Kidney (tissue), 13 donors: ENCODE measurements at regions not wholly inside any gene's neighbourhood (a gene's known extent, or its start where the extent isn't known, plus 50 kb on each side); places are given as distances from the start of the nearest gene placed in this dataset.

ENCODE experiments used
- DNase-seq, 5 donors: peaks; one replicate each; pipeline ENCODE4 v3.0.0-alpha.2; 2013 to 2020
- FAIRE-seq: peaks from 2 replicates; lab custom pipeline; 2012; peaks lifted over from hg19 to GRCh38; lab: Jason Lieb, UNC
- H3K27ac ChIP-seq, 2 donors: one replicate each; pipeline ENCODE4 v1.7.0; 2013; ENCODE audit warnings: low read depth in 2 of 2, low read length in 2 of 2, inconsistent platforms in 1 of 2
- H3K27me3 ChIP-seq: one replicate; pipeline ENCODE4 v1.7.1; 2013; ENCODE audit warnings: low read length, inconsistent platforms; ENCODE audit not compliant: control insufficient read depth, insufficient read depth
- H3K36me3 ChIP-seq, 3 donors: one replicate each; pipeline versions ENCODE4 v1.7.0 to v1.7.1; 2013; ENCODE audit warnings: low read length in 3 of 3, control low read depth in 1 of 3, inconsistent platforms in 1 of 3; ENCODE audit not compliant: insufficient read depth in 3 of 3, control insufficient read depth in 2 of 3
- H3K4me1 ChIP-seq, 3 donors: one replicate each; pipeline versions ENCODE4 v1.7.0 to v1.7.1; 2013; ENCODE audit warnings: low read length in 3 of 3, inconsistent platforms in 1 of 3, low read depth in 1 of 3; ENCODE audit not compliant: control insufficient read depth in 2 of 3, insufficient read depth in 2 of 3
- H3K4me3 ChIP-seq, 3 donors: one replicate each; pipeline versions ENCODE4 v1.7.0 to v1.8.1; 2013; ENCODE audit warnings: low read length in 3 of 3, control low read depth in 1 of 3, inconsistent platforms in 1 of 3
- H3K9ac ChIP-seq, 3 donors: one replicate each; pipeline versions ENCODE4 v1.7.0 to v1.7.1; 2013; ENCODE audit warnings: low read length in 3 of 3, control low read depth in 1 of 3, inconsistent platforms in 1 of 3
- H3K9me3 ChIP-seq, 3 donors: one replicate each; pipeline versions ENCODE4 v1.7.0 to v1.7.1; 2013; ENCODE audit warnings: low read length in 3 of 3, control low read depth in 1 of 3, inconsistent platforms in 1 of 3; ENCODE audit not compliant: control insufficient read depth in 2 of 3, insufficient read depth in 1 of 3
- CTCF ChIP-seq: IDR thresholded peaks from 3 replicates; pipeline ENCODE4 v1.5.1; 2012; ENCODE audit warnings: mild to moderate bottlenecking, moderate library complexity, borderline replicate concordance; ENCODE audit not compliant: insufficient read depth; ENCODE audit errors: extremely low read depth
- intact Hi-C: fragments of 100-400 bp; cut with DNase I; formaldehyde crosslinking; loops from one replicate; pipeline ENCODE4 v1.11.1; 2022
- donor health status: control.
- donor health status: control.
- donor health status: control.
- donor health status: control.
- donor health status: control.
- donor health status: DM: yes; HTN: yes; CAD: no.
- donor health status: Normal renal cell carcinoma (clear cell type).

DNA sequence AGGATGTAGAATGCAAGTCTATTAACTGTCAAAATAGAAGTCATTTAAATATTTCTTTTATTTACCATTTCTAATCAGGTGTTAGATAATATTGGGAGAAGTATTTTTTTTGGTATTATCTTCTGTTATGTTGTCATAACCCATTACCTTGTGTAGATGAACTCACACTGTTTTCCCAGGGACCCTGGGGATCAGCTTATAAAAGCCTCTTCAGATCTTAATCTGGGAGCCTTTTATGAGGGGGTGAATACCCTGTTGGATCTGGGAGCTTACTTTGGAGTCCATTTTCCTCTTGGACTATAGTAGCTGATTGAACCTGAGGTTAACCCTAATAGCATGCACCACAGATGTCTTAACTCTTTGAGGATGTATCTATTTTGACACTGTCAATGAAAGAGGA, 176.3 kb upstream of the ATP2B1 start:
- H3K36me3 ChIP-seq, result no peaks in the 10 kb centered on the region

GRCh38 chr12:89884416-89884898, 175.8 kb upstream of the ATP2B1 start:
- FAIRE-seq, result no peak
- peak in 3 of 5 donors; percentile 27 to 86 (median 82) for DNase-seq
- intact Hi-C loops, result no loop called here
- H3K4me1 ChIP-seq, result no peaks in the 10 kb centered on the region
- no peaks in the 10 kb centered on the region for H3K36me3 ChIP-seq
- no peak overlapping the region for H3K4me3 ChIP-seq
- H3K27me3 ChIP-seq, result no peaks in the 10 kb centered on the region
- H3K27ac ChIP-seq, result no peak overlapping the region
- no peaks in the 10 kb centered on the region for H3K9me3 ChIP-seq
- no peak for TF ChIP-seq CTCF
- no peak overlapping the region for H3K9ac ChIP-seq

More for the DNA sequence above, 176.3 kb upstream of the ATP2B1 start:
- no peak for FAIRE-seq
- Histone ChIP-seq H3K4me1 (no peaks in the 10 kb centered on the region), H3K9me3 (no peaks in the 10 kb centered on the region), H3K9ac (no peak overlapping the region), H3K27ac (no peak overlapping the region), H3K27me3 (no peaks in the 10 kb centered on the region), H3K4me3 (no peak overlapping the region)
- intact Hi-C loops, result no loop called here
- no peak for TF ChIP-seq CTCF
- no peak for DNase-seq

DNA sequence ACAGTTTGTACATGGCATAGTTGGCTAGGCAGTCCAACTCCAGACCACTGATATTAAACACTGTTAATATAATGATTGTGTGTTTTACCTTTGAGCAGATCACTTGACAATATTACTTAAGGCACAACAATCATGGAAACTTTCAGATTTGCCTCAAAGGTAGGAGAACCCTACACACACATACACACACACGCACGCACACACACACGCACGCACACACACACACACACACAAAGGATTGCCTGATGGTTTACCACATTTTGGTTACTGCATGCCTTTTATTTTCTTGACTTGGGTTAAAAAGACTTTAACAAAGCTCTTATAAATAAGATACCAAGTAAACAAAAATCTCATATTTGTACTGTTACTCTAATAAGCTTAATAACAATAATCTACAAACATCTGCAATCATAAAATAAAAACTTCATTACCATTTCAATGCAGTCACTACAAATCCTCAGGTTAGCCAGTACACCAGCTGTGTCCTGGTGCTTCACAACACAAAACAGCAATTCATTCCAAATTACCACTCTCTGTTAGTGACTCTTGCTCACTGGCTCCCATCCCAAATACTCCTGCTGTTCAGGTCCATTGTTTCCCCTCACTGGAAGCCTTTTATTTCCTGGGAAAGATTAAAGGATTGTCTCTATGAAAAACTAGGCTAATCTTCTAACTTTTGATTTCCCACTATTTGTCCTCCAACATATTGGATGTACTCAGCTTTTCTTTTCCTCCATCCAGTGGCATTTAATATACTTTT, 175.2 kb upstream of the ATP2B1 start:
- no peak overlapping the region for H3K4me3 ChIP-seq
- no peak overlapping the region for H3K9ac ChIP-seq
- TF ChIP-seq CTCF, result no peak
- intact Hi-C loops, result no loop called here
- no peak overlapping the region for H3K27ac ChIP-seq
- FAIRE-seq (no peak), DNase-seq (peak in 1 of 5 donors; percentile 19)
- no peaks in the 10 kb centered on the region for H3K36me3 ChIP-seq
- H3K9me3 ChIP-seq, result no peaks in the 10 kb centered on the region
- no peaks in the 10 kb centered on the region for H3K27me3 ChIP-seq
- H3K4me1 ChIP-seq, result no peaks in the 10 kb centered on the region

DNA sequence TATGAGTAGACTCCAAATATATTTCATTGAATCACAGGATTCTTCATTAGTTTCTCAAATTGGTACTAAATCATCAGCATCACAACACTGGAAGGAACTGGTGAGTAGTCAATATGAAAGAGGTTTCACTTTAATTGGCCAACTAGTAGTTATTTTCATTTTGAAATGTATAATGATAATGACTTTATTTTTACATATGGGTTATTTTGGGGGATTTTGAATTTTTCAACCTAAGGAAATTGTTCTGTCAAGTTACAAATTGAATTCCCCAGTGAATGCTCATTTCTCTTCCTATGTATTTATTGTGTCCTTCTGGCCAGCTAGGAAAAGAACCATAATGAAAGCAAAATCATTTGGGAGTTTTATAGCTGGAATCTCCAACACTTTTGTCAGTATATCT, 174.2 kb upstream of the ATP2B1 start:
- no peaks in the 10 kb centered on the region for H3K36me3 ChIP-seq
- DNase-seq, result no peak
- no peak for FAIRE-seq
- no peak overlapping the region for H3K9ac ChIP-seq
- H3K4me1 ChIP-seq, result no peaks in the 10 kb centered on the region
- H3K27ac ChIP-seq, result no peak overlapping the region
- intact Hi-C loops, result no loop called here
- H3K4me3 ChIP-seq, result no peak overlapping the region
- no peaks in the 10 kb centered on the region for H3K27me3 ChIP-seq
- TF ChIP-seq CTCF, result no peak
- H3K9me3 ChIP-seq, result no peaks in the 10 kb centered on the region
